Stimulated activated naive CD8-positive, alpha-beta T cell treated with anti-CD3 and anti-CD28 coated beads, Interleukin-15, amount 100 ng/mL, for 72 hours (primary cell): ENCODE measurements at regions not wholly inside any gene's neighbourhood (a gene's known extent, or its start where the extent isn't known, plus 50 kb on each side); places are given as distances from the start of the nearest gene placed in this dataset.

Source experiments
- ATAC-seq: fragments of 150-1000 bp; cut with Tn5 transposase; 2 replicates; pipeline ENCODE4 v1.10.0; 2021; ENCODE audit warnings: mild to moderate bottlenecking, moderate library complexity
- DNase-seq, 2 donors: peaks; one replicate each; pipeline ENCODE4 v3.0.0; 2021 to 2022
- H3K27ac Mint-ChIP-seq, 2 donors: one replicate each; pipeline ENCODE4 v1.8.0; 2022; ENCODE audit warnings: mild to moderate bottlenecking in 2 of 2, mixed read lengths in 2 of 2, moderate library complexity in 2 of 2
- H3K27me3 Mint-ChIP-seq: one replicate; pipeline ENCODE4 v1.8.0; 2022; ENCODE audit warnings: mixed read lengths
- H3K4me1 Mint-ChIP-seq: one replicate; pipeline ENCODE4 v1.8.0; 2022; ENCODE audit warnings: mild to moderate bottlenecking, mixed read lengths
- H3K4me3 Mint-ChIP-seq, 2 donors: one replicate each; pipeline ENCODE4 v1.8.0; 2022; ENCODE audit warnings: mild to moderate bottlenecking in 2 of 2, mixed read lengths in 2 of 2, moderate library complexity in 1 of 2
- H3K9me3 Mint-ChIP-seq, 2 donors: one replicate each; pipeline ENCODE4 v1.8.0; 2022; ENCODE audit warnings: mixed read lengths in 2 of 2

DNA sequence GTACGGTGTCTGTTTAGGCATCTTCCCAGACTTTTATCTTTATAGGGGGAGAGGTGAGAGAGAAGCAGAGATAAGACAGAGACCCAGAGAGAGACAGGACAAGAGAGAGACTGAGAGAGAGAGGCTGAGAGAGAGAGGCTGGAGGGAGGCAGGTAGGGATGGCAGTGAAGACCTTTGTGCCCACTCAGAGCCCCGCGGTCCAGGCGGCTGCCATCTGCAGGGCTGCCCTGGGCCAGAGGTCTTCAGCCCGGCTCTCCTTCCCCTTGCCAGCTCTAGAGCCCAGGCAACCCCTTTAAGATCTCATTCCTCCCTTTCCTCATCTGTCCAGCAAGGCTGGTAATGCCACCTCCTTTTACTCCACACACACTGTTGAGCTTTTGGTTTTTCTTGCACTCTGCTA, 610.0 kb downstream of the GALR1 start:
- Mint-ChIP-seq H3K4me3 (no peak overlapping the region), H3K4me1 (no peaks in the 10 kb centered on the region), H3K9me3 (peaks cover 4 to 7% of the 10 kb centered on the region in 2 donors), H3K27ac (no peak overlapping the region), H3K27me3 (no peaks in the 10 kb centered on the region)
- DNase-seq (no peak), ATAC-seq (peak; percentile 42)

DNA sequence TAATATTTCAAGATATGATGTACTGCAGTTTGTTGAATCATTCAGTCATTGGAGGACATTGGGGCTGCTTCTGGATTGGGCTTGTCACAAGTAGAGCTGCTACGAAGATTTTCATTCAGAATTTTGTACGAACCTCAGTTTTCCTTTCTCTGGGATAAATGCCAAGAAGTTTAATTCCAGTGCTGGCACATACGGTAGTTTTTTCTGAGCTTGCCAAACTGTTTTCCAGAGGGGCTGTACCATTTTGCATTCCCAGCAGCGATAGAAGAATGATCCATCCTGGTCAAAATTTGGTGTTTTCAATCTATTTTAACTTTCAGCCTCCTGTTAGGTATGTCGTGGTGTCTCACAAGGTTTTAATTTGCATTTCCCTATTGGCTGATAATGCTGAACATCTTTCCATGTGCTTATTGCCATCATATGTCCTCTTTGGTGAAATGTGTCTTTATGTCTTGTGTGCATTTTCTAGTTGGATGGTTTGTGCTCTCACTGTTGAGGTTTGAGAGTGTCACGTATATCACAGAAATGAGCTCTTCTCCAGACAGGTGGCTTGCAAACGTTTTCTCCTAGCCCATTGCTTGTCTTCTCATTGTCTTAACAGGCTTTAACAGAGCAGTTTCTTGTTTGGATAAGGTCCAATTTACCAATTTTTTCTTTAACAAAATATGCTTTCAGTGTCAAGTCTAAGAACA, 612.6 kb downstream of the GALR1 start:
- Mint-ChIP-seq H3K27me3 (no peaks in the 10 kb centered on the region), H3K9me3 (peaks cover 4 to 7% of the 10 kb centered on the region in 2 donors), H3K27ac (no peak overlapping the region), H3K4me1 (no peaks in the 10 kb centered on the region), H3K4me3 (no peak overlapping the region)
- no peak for ATAC-seq
- DNase-seq = no peak

DNA sequence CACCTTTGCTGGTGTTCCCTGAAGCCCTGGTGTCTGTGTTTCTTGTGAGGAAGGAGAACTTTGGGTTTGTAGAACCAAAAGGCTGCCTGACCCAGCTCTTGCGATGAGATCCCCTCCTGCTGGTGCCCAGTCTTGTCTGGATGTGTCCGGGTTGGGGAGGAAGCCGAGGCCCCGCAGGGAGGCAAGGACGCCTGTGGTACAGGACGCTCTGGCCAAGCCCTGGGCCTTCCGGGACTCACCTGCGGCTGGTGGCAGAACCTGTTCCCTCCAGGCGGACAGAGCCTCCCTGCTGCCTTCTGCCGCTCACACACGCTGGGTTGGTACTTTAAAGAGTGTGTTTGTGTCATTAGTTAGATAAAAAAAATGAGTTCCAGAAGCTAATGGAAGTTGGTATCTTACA, 616.2 kb downstream of the GALR1 start:
- Mint-ChIP-seq H3K9me3 (peaks cover 4 to 7% of the 10 kb centered on the region in 2 donors), H3K27me3 (peaks cover 14% of the 10 kb centered on the region), H3K4me3 (no peak overlapping the region), H3K27ac (no peak overlapping the region), H3K4me1 (no peaks in the 10 kb centered on the region)
- DNase-seq = no peak
- no peak for ATAC-seq

DNA sequence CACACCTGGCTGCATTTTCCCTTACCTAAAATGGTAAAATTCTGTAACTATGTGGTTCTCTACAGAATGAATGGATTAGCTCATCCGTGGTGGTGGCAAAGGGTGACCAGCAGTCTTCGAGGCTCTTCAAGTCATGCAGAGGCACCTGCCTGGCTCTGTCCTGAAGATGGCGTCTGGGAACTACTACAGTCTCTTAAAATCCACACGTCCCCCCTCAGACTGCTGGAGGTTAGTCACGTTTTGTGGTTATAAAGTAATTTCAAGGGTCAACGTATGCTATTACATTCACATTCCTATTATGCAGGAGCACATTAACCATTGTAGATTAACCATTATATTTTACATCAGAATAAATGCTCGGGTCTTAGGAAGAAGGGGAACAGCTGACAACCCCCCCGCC, 616.7 kb downstream of the GALR1 start:
- Mint-ChIP-seq H3K27me3 (peaks cover 14% of the 10 kb centered on the region), H3K27ac (no peak overlapping the region), H3K4me3 (no peak overlapping the region), H3K4me1 (no peaks in the 10 kb centered on the region), H3K9me3 (peaks cover 4 to 7% of the 10 kb centered on the region in 2 donors)
- no peak for DNase-seq
- no peak for ATAC-seq

DNA sequence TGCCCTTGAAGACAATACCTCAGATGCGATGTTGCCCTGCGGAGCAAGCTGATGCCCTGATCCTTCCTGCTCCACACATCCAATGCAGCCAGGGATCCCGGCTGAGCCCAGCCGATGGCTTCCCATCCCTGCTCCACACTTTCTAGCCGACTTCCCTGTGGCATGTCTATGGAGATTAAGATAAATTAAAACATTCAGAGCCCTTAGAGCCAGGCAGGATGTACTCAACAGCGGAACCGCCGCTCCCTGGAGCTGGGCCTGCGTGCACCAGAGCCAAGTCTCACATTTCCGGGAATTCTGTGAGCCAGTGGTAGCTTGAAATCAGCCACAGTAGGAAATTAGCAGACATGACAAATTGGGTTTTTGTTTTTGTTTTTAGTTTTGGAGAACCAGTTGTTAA, 620.6 kb downstream of the GALR1 start:
- Mint-ChIP-seq H3K4me3 (no peak overlapping the region), H3K9me3 (no peaks in the 10 kb centered on the region), H3K27me3 (peaks cover 30% of the 10 kb centered on the region), H3K27ac (no peak overlapping the region), H3K4me1 (no peaks in the 10 kb centered on the region)
- no peak for ATAC-seq
- no peak for DNase-seq

DNA sequence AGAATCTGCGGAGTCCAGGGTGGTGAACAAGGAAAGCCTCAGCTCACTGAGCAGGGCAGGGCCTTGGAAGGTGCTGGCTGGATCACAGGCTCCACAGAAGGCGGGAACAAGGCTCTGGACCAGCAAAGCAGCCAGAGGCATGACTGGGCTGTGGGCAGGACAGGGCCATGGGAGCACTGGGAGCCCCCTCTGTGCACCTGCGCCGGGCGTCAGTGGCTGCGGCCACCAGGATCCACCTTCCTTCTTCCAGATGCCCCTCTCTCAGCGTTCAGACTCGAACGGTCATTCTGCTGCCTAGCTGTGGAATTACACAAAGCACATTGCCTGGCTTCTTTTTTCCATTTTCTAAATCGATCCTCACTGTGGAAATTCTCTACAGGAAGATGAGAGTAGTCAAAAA, 621.2 kb downstream of the GALR1 start:
- Mint-ChIP-seq H3K27ac (no peak overlapping the region), H3K4me3 (no peak overlapping the region), H3K4me1 (no peaks in the 10 kb centered on the region), H3K27me3 (peaks cover 30% of the 10 kb centered on the region), H3K9me3 (no peaks in the 10 kb centered on the region)
- no peak for DNase-seq
- ATAC-seq = no peak

DNA sequence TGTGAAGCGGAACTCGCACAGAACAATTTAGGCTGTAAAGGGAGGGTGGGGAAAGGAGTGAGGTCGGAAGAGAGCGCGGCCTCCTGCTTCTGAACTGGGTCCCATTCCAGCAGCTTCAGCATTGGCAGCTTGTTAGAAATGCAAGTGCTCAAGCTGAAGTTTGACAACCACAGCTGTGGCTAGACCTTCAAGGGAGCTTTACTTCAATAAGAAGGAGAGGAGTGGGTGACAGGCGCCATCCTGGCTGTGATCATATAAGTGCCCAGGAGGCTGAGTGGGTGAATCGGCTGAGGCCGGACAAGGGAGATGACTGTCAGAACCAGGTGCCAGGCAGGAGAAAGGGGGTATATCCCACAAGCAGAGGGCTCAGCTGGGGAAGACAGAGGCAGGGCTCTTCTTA, 622.5 kb downstream of the GALR1 start:
- H3K4me3 Mint-ChIP-seq = no peak overlapping the region
- ATAC-seq (no peak), DNase-seq (no peak)

DNA sequence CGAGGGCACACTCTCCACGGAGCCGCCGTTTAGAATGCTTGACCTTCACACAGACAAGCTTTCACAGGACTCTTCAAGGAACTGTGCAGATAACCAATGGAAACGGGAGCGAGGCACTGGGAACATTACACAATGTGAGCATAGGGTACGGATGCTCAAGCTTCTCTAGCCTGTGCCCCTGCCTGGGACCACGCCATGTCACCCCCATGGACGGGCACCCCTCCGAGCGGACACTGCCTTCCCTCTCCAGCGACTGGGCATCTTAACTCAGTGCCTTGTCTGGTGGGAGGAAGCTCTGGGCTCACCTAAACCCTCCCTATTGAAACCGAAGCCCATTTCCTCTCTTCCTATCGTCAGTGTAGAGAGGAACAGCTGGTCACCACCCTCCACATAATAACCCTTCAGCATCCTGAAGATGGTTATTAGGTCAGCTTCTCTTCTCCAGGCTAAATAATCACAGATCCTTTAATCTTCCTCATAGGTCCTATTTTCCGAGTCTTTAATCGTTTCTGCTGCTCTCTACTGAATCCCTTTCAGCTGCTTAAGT, 626.7 kb downstream of the GALR1 start:
- H3K27ac Mint-ChIP-seq = no peak overlapping the region
- DNase-seq (no peak), ATAC-seq (no peak)
- no peak overlapping the region for H3K4me3 Mint-ChIP-seq
- no peaks in the 10 kb centered on the region for H3K9me3 Mint-ChIP-seq
- no peaks in the 10 kb centered on the region for H3K4me1 Mint-ChIP-seq
- H3K27me3 Mint-ChIP-seq = peaks cover 31% of the 10 kb centered on the region

More for the DNA sequence above, 622.5 kb downstream of the GALR1 start:
- H3K9me3 Mint-ChIP-seq = no peaks in the 10 kb centered on the region
- H3K27me3 Mint-ChIP-seq = peaks cover 30% of the 10 kb centered on the region
- no peaks in the 10 kb centered on the region for H3K4me1 Mint-ChIP-seq
- no peak overlapping the region for H3K27ac Mint-ChIP-seq

DNA sequence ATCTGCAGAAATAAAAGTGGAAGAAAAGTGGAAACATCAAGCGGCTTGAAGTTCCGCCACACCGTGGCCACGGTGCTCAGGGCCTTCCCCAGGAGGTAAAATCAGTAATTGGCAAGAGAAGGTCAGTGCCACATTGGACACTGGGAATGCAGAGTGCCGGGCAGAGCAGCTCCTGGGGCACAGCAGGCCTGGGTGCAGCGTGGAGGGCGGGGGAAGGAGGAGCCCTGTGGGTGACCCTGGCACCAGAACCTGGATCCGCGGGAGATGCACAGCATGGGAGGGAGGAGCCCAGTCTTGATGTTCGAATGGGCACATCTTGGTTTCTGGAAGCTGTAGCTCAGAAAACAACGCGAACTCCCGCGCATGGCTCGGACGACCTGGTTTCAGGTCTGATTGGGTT, 630.2 kb downstream of the GALR1 start:
- DNase-seq (no peak), ATAC-seq (no peak)
- Mint-ChIP-seq H3K4me3 (no peak overlapping the region), H3K4me1 (no peaks in the 10 kb centered on the region), H3K9me3 (no peaks in the 10 kb centered on the region), H3K27me3 (peaks cover 21% of the 10 kb centered on the region), H3K27ac (no peak overlapping the region)

DNA sequence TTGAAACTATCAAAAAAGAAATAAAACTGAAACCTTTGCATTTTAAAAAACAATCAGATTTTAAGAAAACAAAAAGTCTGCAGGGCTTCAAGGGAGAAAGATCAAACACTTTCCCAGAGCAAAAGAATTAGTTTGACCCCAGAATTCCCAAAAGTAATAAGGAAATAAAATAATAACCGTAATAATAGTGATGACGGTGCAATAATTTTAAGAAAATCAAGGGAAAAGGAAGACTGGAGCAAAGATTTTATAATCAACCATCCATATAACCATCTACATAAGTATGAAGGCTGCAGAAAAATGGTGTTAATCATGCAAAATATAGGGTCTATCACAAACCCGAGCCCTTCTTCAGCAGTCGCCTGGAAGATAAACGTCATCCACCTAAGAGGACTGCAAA, 634.8 kb downstream of the GALR1 start:
- peaks cover 0 to 2% of the 10 kb centered on the region in 2 donors for H3K9me3 Mint-ChIP-seq
- H3K4me1 Mint-ChIP-seq = no peaks in the 10 kb centered on the region
- DNase-seq = no peak
- no peak overlapping the region for H3K27ac Mint-ChIP-seq
- no peak for ATAC-seq
- H3K4me3 Mint-ChIP-seq = no peak overlapping the region
- peaks cover 26% of the 10 kb centered on the region for H3K27me3 Mint-ChIP-seq

DNA sequence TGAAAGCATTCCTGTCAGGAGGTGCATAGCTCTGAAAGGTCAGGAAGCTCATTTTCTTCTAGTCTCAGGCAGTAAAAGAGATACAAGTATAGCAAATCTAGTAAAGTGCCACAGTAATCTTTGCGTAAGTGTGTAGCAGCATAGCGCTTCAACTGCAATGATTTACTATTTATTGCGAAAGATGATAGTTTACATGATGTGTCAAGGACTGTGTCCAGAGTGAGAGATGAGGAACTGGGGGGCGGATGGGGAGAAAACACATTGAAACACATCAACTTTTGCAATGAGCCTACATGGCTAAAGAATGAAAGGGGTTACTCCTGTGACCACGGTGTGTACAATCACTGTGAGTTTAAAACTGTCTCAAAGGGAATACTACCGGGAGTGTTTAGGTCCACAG, 644.4 kb downstream of the GALR1 start:
- Mint-ChIP-seq H3K9me3 (peaks cover 0 to 5% of the 10 kb centered on the region in 2 donors), H3K27me3 (peaks cover 30% of the 10 kb centered on the region), H3K4me3 (no peak overlapping the region), H3K27ac (no peak overlapping the region), H3K4me1 (no peaks in the 10 kb centered on the region)
- ATAC-seq (no peak), DNase-seq (no peak)

DNA sequence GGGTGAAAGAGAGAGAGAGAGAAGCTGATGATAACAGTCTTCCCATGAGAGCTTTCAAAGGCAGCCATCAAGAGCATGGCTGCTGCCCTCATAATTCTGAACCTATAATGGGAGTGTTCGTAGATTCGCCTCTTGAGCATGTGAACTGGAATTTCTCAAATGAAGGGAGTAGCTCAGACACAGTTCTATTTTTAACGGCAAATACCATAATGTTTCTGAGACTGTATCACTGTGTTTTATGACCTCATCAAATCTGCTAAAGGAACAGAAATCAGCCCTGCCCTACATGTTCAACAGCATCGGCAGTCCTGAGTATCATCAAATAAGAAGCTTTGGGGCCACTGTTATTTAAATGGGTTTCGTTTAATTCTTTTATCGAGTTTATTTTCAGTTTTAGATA, 645.6 kb downstream of the GALR1 start:
- Mint-ChIP-seq H3K4me1 (peaks cover 8% of the 10 kb centered on the region), H3K27me3 (peaks cover 38% of the 10 kb centered on the region), H3K4me3 (no peak overlapping the region), H3K9me3 (no peaks in the 10 kb centered on the region), H3K27ac (no peak overlapping the region)
- ATAC-seq = no peak
- DNase-seq = no peak

DNA sequence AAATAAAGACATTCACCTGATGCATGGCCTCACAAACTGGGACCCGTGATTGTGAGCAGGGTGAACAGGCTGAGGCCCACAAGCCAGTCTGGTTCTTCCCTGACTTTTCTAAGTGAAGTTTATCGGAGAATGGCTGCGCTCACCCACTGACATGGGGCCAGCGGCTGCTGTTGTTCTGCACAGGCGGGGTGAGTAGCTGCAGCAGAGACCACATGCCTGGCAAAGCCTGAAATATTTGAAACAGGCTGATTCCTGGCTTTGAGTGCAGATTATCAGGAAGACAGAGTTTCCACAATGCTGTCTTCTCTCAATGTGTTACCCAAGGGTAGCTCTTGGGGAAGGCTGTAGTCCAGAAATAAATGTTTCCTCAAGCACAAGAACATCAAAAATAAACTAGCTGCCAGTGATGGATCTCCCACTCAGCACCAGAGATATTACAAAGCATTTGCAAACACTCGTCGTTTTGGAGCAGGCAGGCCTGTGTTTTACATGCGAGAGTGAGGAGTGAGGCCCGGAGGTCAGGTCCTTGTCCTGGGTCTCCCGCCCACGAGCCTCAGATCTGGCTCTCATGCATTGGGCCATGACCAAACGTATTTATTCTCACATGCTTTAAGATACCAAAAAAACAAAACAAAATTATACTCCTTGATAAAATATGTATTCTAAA, 647.1 kb downstream of the GALR1 start:
- H3K4me1 Mint-ChIP-seq = peaks cover 11% of the 10 kb centered on the region
- DNase-seq (no peak), ATAC-seq (no peak)
- H3K27ac Mint-ChIP-seq = no peak overlapping the region
- no peaks in the 10 kb centered on the region for H3K9me3 Mint-ChIP-seq
- H3K27me3 Mint-ChIP-seq = peaks cover 38% of the 10 kb centered on the region
- no peak overlapping the region for H3K4me3 Mint-ChIP-seq

DNA sequence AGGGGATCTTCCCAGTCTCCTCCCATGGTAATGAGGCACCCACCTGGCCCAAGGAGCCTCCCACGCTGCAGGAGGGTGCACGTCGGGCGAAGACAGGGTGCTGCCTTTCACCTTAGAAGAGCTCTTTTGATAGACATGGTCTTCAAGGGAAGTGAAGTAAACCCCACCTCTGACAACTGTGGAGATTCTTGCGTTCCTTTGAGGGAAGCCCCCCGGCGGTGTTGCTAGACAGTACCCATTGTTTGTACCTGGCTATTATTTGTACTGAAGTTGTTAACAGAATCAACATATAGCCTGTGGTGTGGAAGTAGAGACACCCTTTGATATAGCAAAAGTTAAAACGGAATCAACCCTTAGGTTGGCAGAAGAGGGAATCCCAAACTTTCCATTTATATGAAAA, 648.0 kb downstream of the GALR1 start:
- H3K27ac Mint-ChIP-seq = no peak overlapping the region
- peaks cover 38% of the 10 kb centered on the region for H3K27me3 Mint-ChIP-seq
- no peak overlapping the region for H3K4me3 Mint-ChIP-seq
- peaks cover 11% of the 10 kb centered on the region for H3K4me1 Mint-ChIP-seq
- H3K9me3 Mint-ChIP-seq = no peaks in the 10 kb centered on the region
- DNase-seq (no peak), ATAC-seq (no peak)

DNA sequence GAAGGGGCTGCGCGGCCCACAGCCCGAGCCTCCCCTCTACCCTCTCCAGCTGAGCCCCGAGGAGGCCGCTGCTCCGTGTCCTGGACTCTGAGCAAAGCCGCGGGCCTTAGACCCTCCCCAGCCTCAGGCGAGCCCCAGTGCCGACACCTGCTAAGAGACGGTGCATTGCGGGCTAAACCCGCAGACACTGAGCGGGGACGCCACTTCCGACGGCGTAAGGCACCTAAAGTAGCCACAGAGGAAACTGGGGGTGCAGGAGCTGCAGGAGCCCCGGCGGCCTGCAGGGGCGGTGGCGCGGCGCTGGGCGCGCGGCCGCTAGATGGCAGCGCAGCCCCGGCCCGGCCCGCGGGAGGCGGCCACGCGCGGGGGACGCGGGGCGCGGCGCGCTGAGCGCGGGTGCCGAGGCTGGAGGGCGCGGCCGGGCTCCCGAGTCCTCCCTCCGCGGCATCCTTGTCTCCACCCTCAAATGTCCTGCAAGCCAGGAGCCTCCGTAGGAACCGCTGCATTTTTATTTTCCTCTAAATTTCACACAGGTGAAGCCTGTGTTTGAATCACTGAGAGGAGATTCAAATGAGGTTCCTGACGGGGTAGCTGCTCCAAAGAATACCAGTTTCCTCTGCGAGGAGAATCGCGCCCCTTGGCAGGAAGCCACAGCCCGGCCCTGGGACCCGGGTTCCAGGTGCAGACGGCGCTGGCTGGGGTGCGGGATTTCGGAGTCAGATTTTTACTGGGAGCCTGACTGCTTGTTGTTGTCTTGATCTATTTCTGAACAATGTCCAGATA, 650.5 kb downstream of the GALR1 start:
- peak overlapping the region; percentile 62 to 81 for H3K4me3 Mint-ChIP-seq
- ATAC-seq (peak; percentile 98), DNase-seq (peak; percentile 62)
- H3K9me3 Mint-ChIP-seq = no peaks in the 10 kb centered on the region
- peaks cover 11% of the 10 kb centered on the region for H3K4me1 Mint-ChIP-seq
- peak overlapping the region in 1 of 2 donors; percentile 78 for H3K27ac Mint-ChIP-seq
- H3K27me3 Mint-ChIP-seq = peaks cover 28% of the 10 kb centered on the region

DNA sequence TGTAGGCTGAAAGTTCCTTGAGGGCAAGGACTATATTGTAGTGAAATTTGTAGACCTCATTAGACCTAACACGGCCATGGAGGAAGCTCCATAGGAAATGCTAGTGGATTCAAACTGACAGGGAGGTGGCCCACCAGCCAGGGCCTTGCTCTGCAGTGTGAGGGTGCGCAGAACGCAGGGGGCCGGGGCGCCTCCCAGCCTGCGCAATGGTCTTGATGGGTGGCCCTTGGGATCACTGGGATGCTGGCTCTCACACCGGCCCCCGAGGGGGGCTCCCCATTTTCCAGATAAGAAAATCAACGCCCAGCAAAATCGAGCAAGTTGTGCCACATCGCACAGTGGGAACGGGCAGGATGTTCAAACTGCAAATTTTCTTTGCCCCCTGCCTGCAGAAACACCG, 655.4 kb downstream of the GALR1 start:
- no peaks in the 10 kb centered on the region for H3K9me3 Mint-ChIP-seq
- H3K27me3 Mint-ChIP-seq = peaks cover 9% of the 10 kb centered on the region

More for the DNA sequence above, 655.4 kb downstream of the GALR1 start:
- DNase-seq (no peak), ATAC-seq (no peak)
- Mint-ChIP-seq H3K27ac (no peak overlapping the region), H3K4me3 (no peak overlapping the region), H3K4me1 (peaks cover 5% of the 10 kb centered on the region)
